ENCODE measurements at regions not wholly inside any gene's neighbourhood (a gene's known extent, or its start where the extent isn't known, plus 50 kb on each side); places are given as distances from the start of the nearest gene placed in this dataset.

DNA sequence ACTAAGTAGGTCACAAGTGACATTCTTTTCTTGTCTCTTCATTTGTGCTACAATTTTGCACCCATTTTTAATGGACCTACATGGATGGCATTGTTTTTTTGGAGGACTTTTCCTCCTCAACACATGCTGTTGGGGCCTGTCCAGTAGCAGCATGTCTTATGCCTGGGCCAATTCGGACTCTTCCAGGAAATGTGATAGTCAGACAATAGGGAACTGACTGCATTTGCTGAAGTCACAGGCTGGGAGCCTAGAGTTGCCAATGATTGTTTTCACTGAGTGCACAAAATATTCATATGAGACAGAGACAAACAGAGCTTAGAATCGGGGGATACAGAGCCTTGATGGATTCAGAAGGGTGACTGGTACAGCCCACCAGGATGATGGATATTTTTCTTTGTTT is 867.3 kb upstream of the GOT2 start:
- TF ChIP-seq, protein P1, sequence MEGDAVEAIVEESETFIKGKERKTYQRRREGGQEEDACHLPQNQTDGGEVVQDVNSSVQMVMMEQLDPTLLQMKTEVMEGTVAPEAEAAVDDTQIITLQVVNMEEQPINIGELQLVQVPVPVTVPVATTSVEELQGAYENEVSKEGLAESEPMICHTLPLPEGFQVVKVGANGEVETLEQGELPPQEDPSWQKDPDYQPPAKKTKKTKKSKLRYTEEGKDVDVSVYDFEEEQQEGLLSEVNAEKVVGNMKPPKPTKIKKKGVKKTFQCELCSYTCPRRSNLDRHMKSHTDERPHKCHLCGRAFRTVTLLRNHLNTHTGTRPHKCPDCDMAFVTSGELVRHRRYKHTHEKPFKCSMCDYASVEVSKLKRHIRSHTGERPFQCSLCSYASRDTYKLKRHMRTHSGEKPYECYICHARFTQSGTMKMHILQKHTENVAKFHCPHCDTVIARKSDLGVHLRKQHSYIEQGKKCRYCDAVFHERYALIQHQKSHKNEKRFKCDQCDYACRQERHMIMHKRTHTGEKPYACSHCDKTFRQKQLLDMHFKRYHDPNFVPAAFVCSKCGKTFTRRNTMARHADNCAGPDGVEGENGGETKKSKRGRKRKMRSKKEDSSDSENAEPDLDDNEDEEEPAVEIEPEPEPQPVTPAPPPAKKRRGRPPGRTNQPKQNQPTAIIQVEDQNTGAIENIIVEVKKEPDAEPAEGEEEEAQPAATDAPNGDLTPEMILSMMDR (IDR thresholded peaks at IDR 0.05), result no peak
- no peak for TF ChIP-seq POLR2A (IDR thresholded peaks at IDR 0.05)
